GM18861 (cell line): ENCODE measurements at regions not wholly inside any gene's neighbourhood (a gene's known extent, or its start where the extent isn't known, plus 50 kb on each side); places are given as distances from the start of the nearest gene placed in this dataset.
"Not testable (repeated sequence)": the region's sequence is repeated elsewhere in the genome, so short reads cannot be mapped to it uniquely, and the experiment has no call there.

Experiments
- ATAC-seq: cut with Tn5 transposase; IDR thresholded peaks from one replicate; pipeline ENCODE4 v1.9.1; 2021; ENCODE audit not compliant: unreplicated experiment

- no peak for ATAC-seq
These were observed 56.2 kb upstream of the TNPO1 start for GRCh38 chr5:72760259-72760658.

GRCh38 chr5:72752909-72753308 lies 63.6 kb upstream of the TNPO1 start:
- ATAC-seq = no peak

- ATAC-seq = no peak
These were observed 67.0 kb upstream of the TNPO1 start for GRCh38 chr5:72749362-72749997.

- no peak for ATAC-seq
These were observed 68.6 kb upstream of the TNPO1 start for GRCh38 chr5:72747826-72748225.

- ATAC-seq = no peak
These were observed 69.7 kb upstream of the TNPO1 start for GRCh38 chr5:72746736-72747135.

GRCh38 chr5:72744136-72744535 lies 72.3 kb upstream of the TNPO1 start:
- ATAC-seq = no peak

GRCh38 chr5:72741805-72742204 lies 74.7 kb upstream of the TNPO1 start:
- ATAC-seq = no peak

- ATAC-seq = no peak
These were observed 82.7 kb upstream of the TNPO1 start for GRCh38 chr5:72733810-72734209.

GRCh38 chr5:72723581-72723980 lies 92.9 kb upstream of the TNPO1 start:
- ATAC-seq = no peak

GRCh38 chr5:72722792-72723452 lies 93.5 kb upstream of the TNPO1 start:
- no peak for ATAC-seq

- ATAC-seq = no peak
These were observed 94.6 kb upstream of the TNPO1 start for GRCh38 chr5:72721844-72722243.

GRCh38 chr5:72720205-72720604 lies 96.3 kb upstream of the TNPO1 start:
- no peak for ATAC-seq

GRCh38 chr5:72711351-72711750 lies 105.1 kb upstream of the TNPO1 start:
- ATAC-seq = no peak

GRCh38 chr5:72709341-72709740 lies 107.1 kb upstream of the TNPO1 start:
- no peak for ATAC-seq

GRCh38 chr5:72705178-72705577 lies 111.3 kb upstream of the TNPO1 start:
- ATAC-seq = no peak

GRCh38 chr5:72703876-72704275 lies 112.6 kb upstream of the TNPO1 start:
- ATAC-seq = no peak

GRCh38 chr5:72702881-72703434 lies 113.5 kb upstream of the TNPO1 start:
- no peak for ATAC-seq

- ATAC-seq = not testable (repeated sequence)
These were observed 114.4 kb upstream of the TNPO1 start for GRCh38 chr5:72702105-72702504.

- no peak for ATAC-seq
These were observed 118.0 kb upstream of the TNPO1 start for GRCh38 chr5:72698481-72698880.

GRCh38 chr5:72697622-72698021 lies 118.8 kb upstream of the TNPO1 start:
- ATAC-seq = no peak

- ATAC-seq = no peak
These were observed 120.8 kb upstream of the TNPO1 start for GRCh38 chr5:72695659-72696058.

GRCh38 chr5:72694856-72695255 lies 121.6 kb upstream of the TNPO1 start:
- no peak for ATAC-seq
